ENCODE measurements at regions not wholly inside any gene's neighbourhood (a gene's known extent, or its start where the extent isn't known, plus 50 kb on each side); places are given as distances from the start of the nearest gene placed in this dataset.

- Mint-ChIP-seq H3K9me3 (no peaks in the 10 kb centered on the region), H3K27ac (no peak overlapping the region), H3K27me3 (no peaks in the 10 kb centered on the region), H3K4me1 (no peaks in the 10 kb centered on the region), H3K4me3 (no peak overlapping the region), H3K36me3 (no peaks in the 10 kb centered on the region)
- no peak for ATAC-seq
Observed at GRCh38 chr10:33569702-33570101, 235.2 kb upstream of the NRP1 start.

GRCh38 chr10:33566426-33566825, 232.0 kb upstream of the NRP1 start:
- H3K4me3 Mint-ChIP-seq = no peak overlapping the region
- no peak overlapping the region for H3K27ac Mint-ChIP-seq
- H3K27me3 Mint-ChIP-seq = no peaks in the 10 kb centered on the region
- ATAC-seq = no peak
- no peaks in the 10 kb centered on the region for H3K36me3 Mint-ChIP-seq
- no peaks in the 10 kb centered on the region for H3K4me1 Mint-ChIP-seq
- H3K9me3 Mint-ChIP-seq = no peaks in the 10 kb centered on the region

- no peaks in the 10 kb centered on the region for H3K4me1 Mint-ChIP-seq
- H3K9me3 Mint-ChIP-seq = no peaks in the 10 kb centered on the region
- H3K27ac Mint-ChIP-seq = no peak overlapping the region
- H3K36me3 Mint-ChIP-seq = no peaks in the 10 kb centered on the region
- no peaks in the 10 kb centered on the region for H3K27me3 Mint-ChIP-seq
- ATAC-seq = no peak
- no peak overlapping the region for H3K4me3 Mint-ChIP-seq
Observed at GRCh38 chr10:33566001-33566400, 231.5 kb upstream of the NRP1 start.

GRCh38 chr10:33565231-33565630, 230.8 kb upstream of the NRP1 start:
- H3K4me3 Mint-ChIP-seq = no peak overlapping the region
- H3K36me3 Mint-ChIP-seq = no peaks in the 10 kb centered on the region
- ATAC-seq = no peak
- H3K27ac Mint-ChIP-seq = no peak overlapping the region
- no peaks in the 10 kb centered on the region for H3K4me1 Mint-ChIP-seq
- H3K27me3 Mint-ChIP-seq = no peaks in the 10 kb centered on the region
- H3K9me3 Mint-ChIP-seq = no peaks in the 10 kb centered on the region

GRCh38 chr10:33559105-33559504, 224.6 kb upstream of the NRP1 start:
- H3K9me3 Mint-ChIP-seq = no peaks in the 10 kb centered on the region
- no peak overlapping the region for H3K27ac Mint-ChIP-seq
- no peak for ATAC-seq
- no peak overlapping the region for H3K4me3 Mint-ChIP-seq
- no peaks in the 10 kb centered on the region for H3K27me3 Mint-ChIP-seq
- H3K4me1 Mint-ChIP-seq = no peaks in the 10 kb centered on the region
- no peaks in the 10 kb centered on the region for H3K36me3 Mint-ChIP-seq

- ATAC-seq = no peak
- Mint-ChIP-seq H3K27me3 (no peaks in the 10 kb centered on the region), H3K36me3 (no peaks in the 10 kb centered on the region), H3K9me3 (no peaks in the 10 kb centered on the region), H3K27ac (no peak overlapping the region), H3K4me1 (no peaks in the 10 kb centered on the region), H3K4me3 (no peak overlapping the region)
Observed at GRCh38 chr10:33557313-33557712, 222.8 kb upstream of the NRP1 start.

- H3K4me1 Mint-ChIP-seq = no peaks in the 10 kb centered on the region
- H3K36me3 Mint-ChIP-seq = no peaks in the 10 kb centered on the region
- no peak overlapping the region for H3K4me3 Mint-ChIP-seq
- ATAC-seq = no peak
- no peak overlapping the region for H3K27ac Mint-ChIP-seq
- H3K27me3 Mint-ChIP-seq = no peaks in the 10 kb centered on the region
- no peaks in the 10 kb centered on the region for H3K9me3 Mint-ChIP-seq
Observed at GRCh38 chr10:33556620-33557019, 222.2 kb upstream of the NRP1 start.

GRCh38 chr10:33556103-33556502, 221.6 kb upstream of the NRP1 start:
- no peak overlapping the region for H3K4me3 Mint-ChIP-seq
- no peak overlapping the region for H3K27ac Mint-ChIP-seq
- ATAC-seq = no peak
- no peaks in the 10 kb centered on the region for H3K27me3 Mint-ChIP-seq
- no peaks in the 10 kb centered on the region for H3K9me3 Mint-ChIP-seq
- H3K36me3 Mint-ChIP-seq = no peaks in the 10 kb centered on the region
- H3K4me1 Mint-ChIP-seq = no peaks in the 10 kb centered on the region

GRCh38 chr10:33553748-33554571, 219.5 kb upstream of the NRP1 start:
- Mint-ChIP-seq H3K36me3 (no peaks in the 10 kb centered on the region), H3K9me3 (no peaks in the 10 kb centered on the region), H3K27me3 (no peaks in the 10 kb centered on the region), H3K27ac (no peak overlapping the region), H3K4me3 (no peak overlapping the region), H3K4me1 (no peaks in the 10 kb centered on the region)
- no peak for ATAC-seq

- Mint-ChIP-seq H3K27me3 (no peaks in the 10 kb centered on the region), H3K9me3 (no peaks in the 10 kb centered on the region), H3K36me3 (no peaks in the 10 kb centered on the region), H3K27ac (no peak overlapping the region), H3K4me1 (no peaks in the 10 kb centered on the region), H3K4me3 (no peak overlapping the region)
- no peak for ATAC-seq
Observed at GRCh38 chr10:33552290-33552689, 217.8 kb upstream of the NRP1 start.

- no peaks in the 10 kb centered on the region for H3K36me3 Mint-ChIP-seq
- ATAC-seq = no peak
- no peak overlapping the region for H3K27ac Mint-ChIP-seq
- no peaks in the 10 kb centered on the region for H3K9me3 Mint-ChIP-seq
- no peaks in the 10 kb centered on the region for H3K4me1 Mint-ChIP-seq
- no peaks in the 10 kb centered on the region for H3K27me3 Mint-ChIP-seq
- H3K4me3 Mint-ChIP-seq = no peak overlapping the region
Observed at GRCh38 chr10:33550811-33551210, 216.3 kb upstream of the NRP1 start.

GRCh38 chr10:33547976-33548375, 213.5 kb upstream of the NRP1 start:
- no peaks in the 10 kb centered on the region for H3K27me3 Mint-ChIP-seq
- H3K27ac Mint-ChIP-seq = no peak overlapping the region
- H3K9me3 Mint-ChIP-seq = peaks cover 10% of the 10 kb centered on the region
- no peaks in the 10 kb centered on the region for H3K36me3 Mint-ChIP-seq
- H3K4me3 Mint-ChIP-seq = no peak overlapping the region
- ATAC-seq = no peak
- H3K4me1 Mint-ChIP-seq = no peaks in the 10 kb centered on the region

GRCh38 chr10:33546031-33546430, 211.6 kb upstream of the NRP1 start:
- no peaks in the 10 kb centered on the region for H3K36me3 Mint-ChIP-seq

GRCh38 chr10:33542752-33543505, 208.5 kb upstream of the NRP1 start:
- H3K27ac Mint-ChIP-seq = no peak overlapping the region
- H3K4me3 Mint-ChIP-seq = no peak overlapping the region
- peaks cover 18% of the 10 kb centered on the region for H3K9me3 Mint-ChIP-seq
- H3K36me3 Mint-ChIP-seq = no peaks in the 10 kb centered on the region
- ATAC-seq = no peak
- H3K4me1 Mint-ChIP-seq = no peaks in the 10 kb centered on the region
- peaks cover 3% of the 10 kb centered on the region for H3K27me3 Mint-ChIP-seq

More at GRCh38 chr10:33546031-33546430, 211.6 kb upstream of the NRP1 start:
- Mint-ChIP-seq H3K9me3 (peaks cover 18% of the 10 kb centered on the region), H3K27ac (no peak overlapping the region), H3K4me1 (no peaks in the 10 kb centered on the region), H3K27me3 (no peaks in the 10 kb centered on the region), H3K4me3 (no peak overlapping the region)
- ATAC-seq = no peak

GRCh38 chr10:33539116-33539515, 204.6 kb upstream of the NRP1 start:
- peaks cover 5% of the 10 kb centered on the region for H3K27me3 Mint-ChIP-seq
- no peak for ATAC-seq
- H3K4me3 Mint-ChIP-seq = no peak overlapping the region
- H3K9me3 Mint-ChIP-seq = peaks cover 16% of the 10 kb centered on the region
- H3K27ac Mint-ChIP-seq = no peak overlapping the region
- no peaks in the 10 kb centered on the region for H3K4me1 Mint-ChIP-seq
- H3K36me3 Mint-ChIP-seq = no peaks in the 10 kb centered on the region

GRCh38 chr10:33537066-33537465, 202.6 kb upstream of the NRP1 start:
- Mint-ChIP-seq H3K4me1 (no peaks in the 10 kb centered on the region), H3K27me3 (peaks cover 5% of the 10 kb centered on the region), H3K9me3 (peaks cover 5% of the 10 kb centered on the region), H3K27ac (no peak overlapping the region), H3K36me3 (no peaks in the 10 kb centered on the region), H3K4me3 (no peak overlapping the region)
- no peak for ATAC-seq

Measured in stimulated activated memory B cell treated with anti-CD40 and anti-IgM and Interleukin-4, amounts not matched to agents 10 μg/mL and 1 μg/mL and 100 μg/mL, for 72 hours (primary cell).